Mesendoderm (in vitro differentiated cells): ENCODE measurements at regions not wholly inside any gene's neighbourhood (a gene's known extent, or its start where the extent isn't known, plus 50 kb on each side); places are given as distances from the start of the nearest gene placed in this dataset.
"Not testable (repeated sequence)": the region's sequence is repeated elsewhere in the genome, so short reads cannot be mapped to it uniquely, and the experiment has no call there.

ENCODE experiments used
- DNase-seq: peaks from one replicate; pipeline ENCODE4 v3.0.0; 2013
- H2AK5ac ChIP-seq: 2 replicates; pipeline ENCODE4 v1.6.1; 2013; ENCODE audit warnings: low read length, inconsistent platforms
- H2BK120ac ChIP-seq: 2 replicates; pipeline ENCODE4 v1.6.1; 2013; ENCODE audit warnings: low read depth, mild to moderate bottlenecking, low read length, moderate library complexity, mixed read lengths
- H2BK15ac ChIP-seq: replicated peaks from 2 replicates; pipeline ENCODE4 v1.6.1; 2013; ENCODE audit warnings: low read depth, mild to moderate bottlenecking, moderate library complexity
- H2BK5ac ChIP-seq: 2 replicates; pipeline ENCODE4 v1.6.1; 2013; ENCODE audit warnings: low read length, inconsistent platforms
- H3K18ac ChIP-seq: 2 replicates; pipeline ENCODE4 v1.6.1; 2013; ENCODE audit warnings: mild to moderate bottlenecking, low read length, mixed read lengths
- H3K23ac ChIP-seq: one replicate; pipeline ENCODE4 v1.6.1; 2013; ENCODE audit warnings: low read length
- H3K27ac ChIP-seq: 2 replicates; pipeline ENCODE4 v1.5.1; 2013; ENCODE audit warnings: low read depth, mild to moderate bottlenecking, inconsistent platforms, low read length, moderate library complexity
- H3K27me3 ChIP-seq: 2 replicates; pipeline ENCODE4 v1.6.1; 2013; ENCODE audit warnings: low read length, control low read depth, mild to moderate bottlenecking, inconsistent platforms; ENCODE audit not compliant: insufficient read depth, poor library complexity
- H3K36me3 ChIP-seq: 2 replicates; pipeline ENCODE4 v1.6.1; 2013; ENCODE audit warnings: low read length, inconsistent platforms; ENCODE audit not compliant: control insufficient read depth, insufficient read depth
- H3K4ac ChIP-seq: one replicate; pipeline ENCODE4 v1.6.1; 2013; ENCODE audit warnings: low read depth, mild to moderate bottlenecking, low read length, moderate library complexity
- H3K4me1 ChIP-seq: 2 replicates; pipeline ENCODE4 v1.6.1; 2013; ENCODE audit warnings: low read depth, low read length, inconsistent platforms; ENCODE audit not compliant: control insufficient read depth
- H3K4me2 ChIP-seq: 2 replicates; pipeline ENCODE4 v1.6.1; 2013; ENCODE audit warnings: low read length
- H3K4me3 ChIP-seq: 2 replicates; pipeline ENCODE4 v1.5.1; 2013; ENCODE audit warnings: mild to moderate bottlenecking, low read length
- H3K56ac ChIP-seq: one replicate; pipeline ENCODE4 v1.6.1; 2013; ENCODE audit warnings: low read length
- H3K79me1 ChIP-seq: 2 replicates; pipeline ENCODE4 v1.6.1; 2013; ENCODE audit warnings: low read length, inconsistent platforms
- H3K79me2 ChIP-seq: 2 replicates; pipeline ENCODE4 v1.6.1; 2013; ENCODE audit warnings: mild to moderate bottlenecking, low read length; ENCODE audit not compliant: control insufficient read depth, insufficient read depth
- H3K9ac ChIP-seq: 2 replicates; pipeline ENCODE4 v1.6.1; 2013; ENCODE audit warnings: low read length, inconsistent platforms
- H4K5ac ChIP-seq: one replicate; pipeline ENCODE4 v1.6.1; 2013; ENCODE audit warnings: low read length
- H4K8ac ChIP-seq: one replicate; pipeline ENCODE4 v1.6.1; 2013; ENCODE audit warnings: low read depth, mild to moderate bottlenecking, control low read depth, low read length, moderate library complexity
- WGBS: extraction: QIAGEN DNeasy Blood & Tissue Kit; methylation state at CpG from one replicate; pipeline ENCODE4 v1.1.7; 2013; ENCODE audit warnings: low lambda C conversion rate, missing lambda C conversion rate; ENCODE audit not compliant: insufficient coverage; ENCODE audit errors: extremely low coverage; 5-methylcytosine and 5-hydroxymethylcytosine counted together
- small RNA-seq: library from polyadenylated mRNA; stranded (forward); fragments of <200 nt; extraction: miRNeasy Mini kit (QIAGEN cat#:217004); gene quantifications from one replicate; pipeline ENCODE3, GENCODE V24; 2013; ENCODE audit not compliant: insufficient read depth

DNA sequence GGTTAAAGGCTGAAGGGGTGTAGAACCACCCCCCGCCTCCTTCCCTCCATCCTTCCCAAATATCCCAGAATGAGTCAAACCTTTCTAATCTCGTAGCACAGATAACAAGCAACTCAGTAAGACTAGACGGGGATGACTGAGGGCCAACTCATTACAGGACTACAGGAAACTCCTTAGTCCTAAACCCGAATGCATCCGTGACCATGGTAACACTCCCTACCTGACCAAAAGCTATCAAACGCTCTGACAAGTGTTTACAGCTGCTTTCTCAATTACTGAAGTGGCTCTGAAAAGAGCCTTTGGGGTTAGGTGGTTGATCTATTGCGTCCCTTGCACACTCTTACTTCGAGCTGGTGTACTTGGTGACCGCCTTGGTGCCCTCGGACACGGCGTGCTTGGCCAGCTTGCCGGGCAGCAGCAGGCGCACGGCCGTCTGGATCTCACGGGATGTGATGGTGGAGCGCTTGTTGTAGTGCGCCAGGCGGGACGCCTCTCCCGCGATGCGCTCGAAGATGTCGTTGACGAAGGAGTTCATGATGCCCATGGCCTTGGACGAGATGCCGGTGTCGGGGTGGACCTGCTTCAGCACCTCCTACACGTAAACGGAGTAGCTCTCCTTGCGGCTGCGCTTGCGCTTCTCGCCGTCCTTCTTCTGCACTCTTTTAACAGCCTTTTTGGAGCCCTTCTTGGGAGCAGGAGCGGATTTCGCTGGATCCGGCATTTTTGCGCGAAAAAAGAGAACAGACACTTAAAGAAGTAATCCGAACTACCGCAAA, 67.4 kb downstream of the FAM72B start:
- not testable (repeated sequence) for H4K8ac ChIP-seq, H3K18ac ChIP-seq, H3K56ac ChIP-seq, H3K4me3 ChIP-seq, H2BK15ac ChIP-seq, H2BK120ac ChIP-seq, H3K79me2 ChIP-seq, H3K27ac ChIP-seq, H3K36me3 ChIP-seq, H4K5ac ChIP-seq, H2BK5ac ChIP-seq, H3K27me3 ChIP-seq, H3K23ac ChIP-seq, H3K79me1 ChIP-seq, DNase-seq, H3K9ac ChIP-seq, H2AK5ac ChIP-seq, H3K4me1 ChIP-seq, H3K4me2 ChIP-seq, H3K4ac ChIP-seq
- WGBS, result no CpG with 5 or more reads among the region's 44 CpGs

DNA sequence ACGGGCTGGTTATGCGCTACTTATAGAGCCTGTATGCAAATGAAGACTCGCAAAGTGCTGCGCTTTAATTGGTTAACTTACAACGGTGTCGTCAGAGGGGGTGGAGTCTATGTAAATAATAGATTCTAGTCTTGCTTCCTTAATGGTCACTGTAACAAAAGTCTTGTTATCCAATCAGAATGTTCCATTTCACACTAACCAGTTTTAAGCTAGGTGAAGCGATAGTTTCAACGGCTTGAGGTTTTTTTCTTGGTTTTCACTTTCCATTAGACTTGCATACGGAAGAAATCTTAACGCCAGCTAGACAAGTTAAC, 66.9 kb downstream of the FAM72B start:
- H3K18ac ChIP-seq, H3K4me2 ChIP-seq, H3K23ac ChIP-seq, H3K56ac ChIP-seq, H3K4me3 ChIP-seq, H2AK5ac ChIP-seq, H3K4ac ChIP-seq, H3K36me3 ChIP-seq, H3K79me1 ChIP-seq, H2BK15ac ChIP-seq, H3K4me1 ChIP-seq, H3K27me3 ChIP-seq, H3K27ac ChIP-seq, H3K9ac ChIP-seq, H4K8ac ChIP-seq, DNase-seq, H4K5ac ChIP-seq, H3K79me2 ChIP-seq, H2BK120ac ChIP-seq, H2BK5ac ChIP-seq: not testable (repeated sequence)
- WGBS, result no CpG with 5 or more reads among the region's 10 CpGs

DNA sequence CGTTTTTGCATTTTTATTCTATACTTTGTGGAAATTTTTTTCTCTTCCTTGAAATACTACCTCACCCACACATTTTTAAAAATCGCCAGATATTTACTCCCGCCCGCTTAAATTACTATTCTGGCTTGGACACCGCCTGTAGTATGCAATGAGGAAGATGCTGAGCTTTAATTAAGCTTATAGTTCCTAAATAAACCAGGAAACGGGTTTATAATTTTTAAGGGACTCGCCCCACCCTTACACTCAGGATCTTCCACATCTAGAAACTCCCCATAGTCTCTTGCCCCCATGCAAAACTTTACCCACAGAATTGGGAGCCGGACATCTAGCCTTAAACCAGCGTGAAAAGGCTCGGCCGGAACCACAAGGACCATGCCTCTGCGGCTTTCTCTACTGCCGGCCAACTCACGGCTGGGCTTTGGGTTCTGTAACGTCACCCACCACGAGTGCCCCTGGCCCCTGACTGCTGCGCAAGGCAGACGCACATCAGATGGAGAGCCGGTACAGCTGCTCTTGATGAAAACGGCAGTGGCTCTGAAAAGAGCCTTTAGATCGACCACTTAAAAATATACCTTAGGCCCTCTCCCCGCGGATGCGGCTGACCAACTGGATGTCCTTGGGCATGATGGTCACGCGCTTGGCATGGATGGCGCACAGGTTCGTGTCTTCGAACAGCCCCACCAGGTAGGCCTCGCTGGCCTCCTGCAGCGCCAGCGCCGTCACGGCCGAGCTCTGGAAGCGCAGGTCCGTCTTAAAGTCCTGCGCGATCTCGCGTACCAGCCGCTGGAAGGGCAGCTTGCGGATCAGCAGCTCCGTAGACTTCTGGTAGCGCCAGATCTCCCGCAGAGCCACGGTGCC, 66.3 kb downstream of the FAM72B start:
- H4K5ac ChIP-seq, H3K79me2 ChIP-seq, DNase-seq, H3K56ac ChIP-seq, H3K18ac ChIP-seq, H2BK5ac ChIP-seq, H3K4me1 ChIP-seq, H3K36me3 ChIP-seq, H3K27me3 ChIP-seq, H2AK5ac ChIP-seq, H3K4me2 ChIP-seq, H3K27ac ChIP-seq, H2BK120ac ChIP-seq, H3K4me3 ChIP-seq, H3K23ac ChIP-seq, H3K9ac ChIP-seq, H3K4ac ChIP-seq, H4K8ac ChIP-seq, H2BK15ac ChIP-seq, H3K79me1 ChIP-seq: not testable (repeated sequence)
- WGBS, result no CpG with 5 or more reads among the region's 47 CpGs

Small RNA genes lying in the stretch of these regions (small RNA-seq; reads per million reads assigned to genes)
- gene RF00003 (5.2 reads per million, percentile 72 among the genes with 10 or more reads in this experiment), gene RNVU1-4 (3.9 reads per million, percentile 61 among the genes with 10 or more reads in this experiment)
